ENCODE measurements at regions not wholly inside any gene's neighbourhood (a gene's known extent, or its start where the extent isn't known, plus 50 kb on each side); places are given as distances from the start of the nearest gene placed in this dataset.

DNA sequence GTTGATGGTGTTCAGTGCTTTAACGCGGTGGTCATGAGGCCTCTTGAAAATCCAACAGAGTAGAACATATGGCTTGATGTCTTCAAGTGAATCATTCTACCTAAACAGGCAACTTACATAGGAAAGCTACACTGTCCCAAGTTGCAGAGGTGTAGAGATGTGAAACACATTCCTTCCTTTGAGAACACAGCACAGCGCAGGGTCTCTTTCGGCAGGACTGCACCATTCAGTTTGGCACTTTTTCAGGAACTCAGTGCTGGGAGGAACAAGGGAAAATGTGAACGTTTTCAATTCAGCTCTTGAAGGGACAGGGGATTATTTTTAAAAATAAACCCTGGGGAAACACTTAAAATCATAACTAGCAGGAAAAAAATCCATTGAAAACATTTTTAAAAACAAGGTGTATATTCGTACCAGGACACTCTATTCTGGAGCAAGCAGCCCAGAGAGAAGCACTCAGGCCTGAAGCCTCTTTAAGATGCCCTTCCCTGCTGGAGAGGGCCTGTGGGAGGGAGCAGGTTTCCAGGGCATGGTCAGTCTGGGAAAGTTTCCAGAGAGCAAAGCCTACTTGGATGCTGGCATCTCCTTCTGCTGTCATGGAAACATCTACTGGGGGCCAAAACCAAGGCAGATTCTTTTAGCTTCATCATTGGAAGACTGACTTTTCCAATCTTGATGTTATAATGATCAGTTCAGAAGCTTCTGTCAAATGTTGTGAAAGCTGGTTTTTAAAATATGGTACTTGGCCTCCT is 60.4 kb upstream of the NPVF start:
- TF ChIP-seq, protein P1, sequence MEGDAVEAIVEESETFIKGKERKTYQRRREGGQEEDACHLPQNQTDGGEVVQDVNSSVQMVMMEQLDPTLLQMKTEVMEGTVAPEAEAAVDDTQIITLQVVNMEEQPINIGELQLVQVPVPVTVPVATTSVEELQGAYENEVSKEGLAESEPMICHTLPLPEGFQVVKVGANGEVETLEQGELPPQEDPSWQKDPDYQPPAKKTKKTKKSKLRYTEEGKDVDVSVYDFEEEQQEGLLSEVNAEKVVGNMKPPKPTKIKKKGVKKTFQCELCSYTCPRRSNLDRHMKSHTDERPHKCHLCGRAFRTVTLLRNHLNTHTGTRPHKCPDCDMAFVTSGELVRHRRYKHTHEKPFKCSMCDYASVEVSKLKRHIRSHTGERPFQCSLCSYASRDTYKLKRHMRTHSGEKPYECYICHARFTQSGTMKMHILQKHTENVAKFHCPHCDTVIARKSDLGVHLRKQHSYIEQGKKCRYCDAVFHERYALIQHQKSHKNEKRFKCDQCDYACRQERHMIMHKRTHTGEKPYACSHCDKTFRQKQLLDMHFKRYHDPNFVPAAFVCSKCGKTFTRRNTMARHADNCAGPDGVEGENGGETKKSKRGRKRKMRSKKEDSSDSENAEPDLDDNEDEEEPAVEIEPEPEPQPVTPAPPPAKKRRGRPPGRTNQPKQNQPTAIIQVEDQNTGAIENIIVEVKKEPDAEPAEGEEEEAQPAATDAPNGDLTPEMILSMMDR (conservative IDR thresholded peaks at IDR 0.05) = no peak
- TF ChIP-seq EZH2 (IDR thresholded peaks at IDR 0.05; ENCODE audit: low read depth) = no peak
